GM12872 (cell line): ENCODE measurements at regions not wholly inside any gene's neighbourhood (a gene's known extent, or its start where the extent isn't known, plus 50 kb on each side); places are given as distances from the start of the nearest gene placed in this dataset.

Experiments used
- CTCF ChIP-seq: IDR thresholded peaks from 3 replicates; pipeline ENCODE4 v1.5.1; 2011; ENCODE audit warnings: low read depth, mild to moderate bottlenecking, low read length, moderate library complexity; ENCODE audit not compliant: insufficient read depth

- TF ChIP-seq CTCF, result no peak
Observed at GRCh38 chr12:131362291-131363211, 348.3 kb upstream of the SFSWAP start.

DNA sequence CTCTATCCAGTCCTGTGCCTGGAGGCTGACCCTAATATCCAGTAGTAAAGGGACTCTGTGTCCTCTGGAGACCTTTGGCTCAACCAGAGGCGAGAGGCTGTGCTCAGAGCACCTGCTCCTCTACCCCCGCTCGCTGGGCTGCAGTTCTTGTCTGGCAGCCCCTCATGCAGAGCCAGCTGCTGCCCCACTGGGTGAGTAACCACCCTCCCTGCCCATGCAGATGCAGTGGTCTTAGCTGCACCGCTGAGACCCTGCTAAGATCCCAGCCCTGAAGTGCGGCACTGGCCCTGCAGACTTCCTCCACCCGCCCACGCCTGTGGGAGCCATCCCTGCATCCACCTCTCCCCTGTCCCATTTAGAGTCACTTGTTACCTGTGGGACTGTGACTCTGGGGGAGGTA is 347.5 kb upstream of the SFSWAP start:
- no peak for TF ChIP-seq CTCF

GRCh38 chr12:131363841-131364495 is 346.9 kb upstream of the SFSWAP start:
- TF ChIP-seq CTCF, result no peak

DNA sequence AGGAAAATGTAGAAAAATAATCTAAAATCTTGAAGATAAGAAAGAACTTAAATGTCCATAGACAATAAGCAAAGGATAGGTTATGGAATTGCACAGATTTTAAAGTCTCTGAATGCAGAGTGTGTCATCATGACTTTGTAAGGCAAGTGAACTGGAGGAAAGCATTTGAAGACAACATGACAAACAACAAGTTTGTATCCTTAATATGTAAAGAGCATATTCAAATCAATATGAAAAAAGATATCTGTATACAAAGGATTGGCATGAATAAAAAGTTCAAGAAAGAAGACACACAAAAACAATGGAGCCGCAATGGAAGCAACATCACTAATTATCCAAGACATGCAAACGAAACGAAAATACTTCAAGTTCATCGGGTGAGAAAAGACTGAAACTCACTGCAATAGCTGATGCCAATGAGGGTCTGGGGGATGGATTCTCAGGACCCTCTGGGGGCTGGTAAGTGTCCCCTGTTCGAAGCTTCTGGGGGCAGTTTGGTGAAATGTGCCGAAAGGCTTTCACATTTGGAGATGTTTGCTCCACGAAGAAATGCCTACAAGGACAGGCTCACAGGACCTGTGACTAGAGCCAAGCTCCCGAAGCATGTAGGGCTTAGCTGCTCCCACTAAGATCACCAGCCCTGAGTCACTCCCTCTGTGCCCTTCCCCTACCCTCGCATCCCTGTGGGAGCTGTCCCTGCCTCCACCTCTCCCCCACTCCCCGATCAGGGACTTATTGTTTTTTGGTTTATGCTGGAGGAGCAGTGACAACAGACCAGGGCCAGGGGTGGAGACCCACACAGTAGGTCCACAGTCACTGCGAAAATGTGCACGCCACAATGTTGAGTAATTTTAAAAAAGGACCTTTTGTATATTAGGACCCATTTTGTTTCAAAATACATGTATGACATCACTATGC is 345.7 kb upstream of the SFSWAP start:
- TF ChIP-seq CTCF, result no peak

DNA sequence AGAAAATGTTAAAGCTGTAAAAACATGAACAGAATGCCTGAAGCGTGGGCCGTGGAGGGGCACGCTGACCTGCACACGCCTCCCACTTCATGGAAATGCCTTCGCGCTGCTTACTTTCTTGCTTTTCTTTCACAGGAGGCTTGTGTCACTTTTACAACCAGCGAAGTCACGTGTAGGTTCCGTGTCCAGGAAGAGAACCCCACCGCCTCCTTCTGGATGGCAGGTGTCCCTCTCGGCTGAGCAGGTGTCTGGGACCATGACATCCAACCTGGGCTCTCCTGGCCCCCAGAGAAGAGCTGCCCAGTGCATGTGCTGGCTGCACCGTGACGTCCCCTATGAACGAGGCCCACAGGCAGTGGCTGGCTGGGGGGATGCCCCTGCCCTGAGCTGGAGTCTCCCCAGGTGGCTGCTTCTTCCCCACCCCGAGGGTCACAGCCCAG is 345.0 kb upstream of the SFSWAP start:
- TF ChIP-seq CTCF, result no peak

DNA sequence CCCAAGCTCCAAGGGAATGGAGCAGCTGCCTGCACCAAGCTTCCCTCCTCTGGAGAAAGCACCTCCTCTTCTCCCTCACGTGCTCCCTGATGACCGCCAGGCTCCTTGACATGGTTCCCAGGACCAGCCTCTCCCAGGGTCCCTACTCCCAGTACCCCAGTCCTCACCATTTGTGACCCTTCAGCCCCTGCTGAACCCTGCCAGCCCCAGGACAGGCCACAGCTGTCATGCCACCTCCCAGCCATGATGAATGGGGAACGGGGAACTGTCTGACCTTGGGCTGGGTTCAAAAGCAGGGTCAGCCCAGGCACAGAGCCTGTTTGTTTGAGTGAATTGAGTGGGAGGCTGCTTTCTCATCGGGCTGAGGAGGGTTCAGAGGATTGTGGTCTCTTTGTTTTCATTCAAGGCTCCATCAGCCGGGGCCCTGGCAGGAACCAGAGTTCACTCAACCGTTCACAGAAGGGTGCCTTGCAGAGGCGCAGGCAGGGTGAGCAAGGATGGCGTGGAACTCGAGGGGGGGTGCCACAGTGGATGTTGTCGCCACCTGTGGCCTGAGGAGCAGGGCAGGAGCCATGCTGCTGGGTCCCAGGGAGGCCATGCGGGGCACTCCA is 344.5 kb upstream of the SFSWAP start:
- no peak for TF ChIP-seq CTCF
